ENCODE measurements at regions not wholly inside any gene's neighbourhood (a gene's known extent, or its start where the extent isn't known, plus 50 kb on each side); places are given as distances from the start of the nearest gene placed in this dataset.
A peak's percentile ranks its signal among the peaks of the same experiment; 100 is the strongest.
"Not testable (repeated sequence)": the region's sequence is repeated elsewhere in the genome, so short reads cannot be mapped to it uniquely, and the experiment has no call there.

GRCh38 chr4:188678691-188679090 lies 539.5 kb downstream of the TRIML1 start:
- not testable (repeated sequence) for DNase-seq

- no peak for DNase-seq
These were observed 540.9 kb downstream of the TRIML1 start for GRCh38 chr4:188680004-188680666.

- no peak for DNase-seq
These were observed 541.4 kb downstream of the TRIML1 start for GRCh38 chr4:188680667-188681063.

GRCh38 chr4:188682321-188682720 lies 543.1 kb downstream of the TRIML1 start:
- DNase-seq = no peak

GRCh38 chr4:188683571-188683970 lies 544.3 kb downstream of the TRIML1 start:
- DNase-seq = no peak

- DNase-seq = no peak
These were observed 549.7 kb downstream of the TRIML1 start for GRCh38 chr4:188688956-188689355.

- peak; percentile 1 for DNase-seq
These were observed 552.6 kb downstream of the TRIML1 start for GRCh38 chr4:188691811-188692210.

GRCh38 chr4:188695261-188695660 lies 556.0 kb downstream of the TRIML1 start:
- DNase-seq = no peak

GRCh38 chr4:188697243-188697642 lies 558.0 kb downstream of the TRIML1 start:
- no peak for DNase-seq

GRCh38 chr4:188701952-188702351 lies 562.7 kb downstream of the TRIML1 start:
- no peak for DNase-seq

- no peak for DNase-seq
These were observed 565.0 kb downstream of the TRIML1 start for GRCh38 chr4:188704288-188704687.

GRCh38 chr4:188707036-188707435 lies 567.8 kb downstream of the TRIML1 start:
- DNase-seq = no peak

GRCh38 chr4:188714501-188714900 lies 575.3 kb downstream of the TRIML1 start:
- DNase-seq = no peak

GRCh38 chr4:188714907-188715306 lies 575.7 kb downstream of the TRIML1 start:
- peak; percentile 40 for DNase-seq

- no peak for DNase-seq
These were observed 578.4 kb downstream of the TRIML1 start for GRCh38 chr4:188717661-188718060.

GRCh38 chr4:188719794-188720193 lies 580.6 kb downstream of the TRIML1 start:
- DNase-seq = no peak

GRCh38 chr4:188722911-188723310 lies 583.7 kb downstream of the TRIML1 start:
- DNase-seq = no peak

GRCh38 chr4:188727746-188728145 lies 588.5 kb downstream of the TRIML1 start:
- no peak for DNase-seq

GRCh38 chr4:188728359-188728758 lies 589.1 kb downstream of the TRIML1 start:
- DNase-seq = no peak

- no peak for DNase-seq
These were observed 592.9 kb downstream of the TRIML1 start for GRCh38 chr4:188732131-188732530.

GRCh38 chr4:188735082-188735481 lies 595.8 kb downstream of the TRIML1 start:
- no peak for DNase-seq

GRCh38 chr4:188737251-188738002 lies 598.2 kb downstream of the TRIML1 start:
- no peak for DNase-seq

- not testable (repeated sequence) for DNase-seq
These were observed 599.0 kb downstream of the TRIML1 start for GRCh38 chr4:188738290-188738689.

GRCh38 chr4:188740172-188740571 lies 600.9 kb downstream of the TRIML1 start:
- not testable (repeated sequence) for DNase-seq

GRCh38 chr4:188740791-188741190 lies 601.5 kb downstream of the TRIML1 start:
- not testable (repeated sequence) for DNase-seq

Data from amniotic stem cell (primary cell).